HG03571 (cell line): ENCODE measurements at regions not wholly inside any gene's neighbourhood (a gene's known extent, or its start where the extent isn't known, plus 50 kb on each side); places are given as distances from the start of the nearest gene placed in this dataset.

Experiments
- ATAC-seq: cut with Tn5 transposase; IDR thresholded peaks from one replicate; pipeline ENCODE4 v1.9.1; 2021; ENCODE audit not compliant: unreplicated experiment

- ATAC-seq: no peak
Measured at GRCh38 chr7:41252957-41253356, 449.9 kb downstream of the INHBA start.

GRCh38 chr7:41252551-41252950, 450.3 kb downstream of the INHBA start:
- ATAC-seq: no peak

- no peak for ATAC-seq
Measured at GRCh38 chr7:41247143-41247865, 455.6 kb downstream of the INHBA start.

GRCh38 chr7:41245916-41246315, 457.0 kb downstream of the INHBA start:
- ATAC-seq: no peak

GRCh38 chr7:41244246-41244645, 458.6 kb downstream of the INHBA start:
- ATAC-seq: no peak

- ATAC-seq: no peak
Measured at GRCh38 chr7:41241641-41242040, 461.2 kb downstream of the INHBA start.

- no peak for ATAC-seq
Measured at GRCh38 chr7:41239596-41239995, 463.3 kb downstream of the INHBA start.

- no peak for ATAC-seq
Measured at GRCh38 chr7:41238851-41239331, 464.0 kb downstream of the INHBA start.

GRCh38 chr7:41237956-41238355, 464.9 kb downstream of the INHBA start:
- ATAC-seq: no peak

GRCh38 chr7:41232086-41232485, 470.8 kb downstream of the INHBA start:
- ATAC-seq: no peak

GRCh38 chr7:41224063-41224763, 478.7 kb downstream of the INHBA start:
- no peak for ATAC-seq

GRCh38 chr7:41222746-41223145, 480.1 kb downstream of the INHBA start:
- no peak for ATAC-seq

GRCh38 chr7:41220266-41220665, 482.6 kb downstream of the INHBA start:
- ATAC-seq: no peak

GRCh38 chr7:41219276-41219675, 483.6 kb downstream of the INHBA start:
- no peak for ATAC-seq

- no peak for ATAC-seq
Measured at GRCh38 chr7:41217306-41217705, 485.6 kb downstream of the INHBA start.

- ATAC-seq: no peak
Measured at GRCh38 chr7:41207141-41207540, 495.7 kb downstream of the INHBA start.

GRCh38 chr7:41206267-41206666, 496.6 kb downstream of the INHBA start:
- no peak for ATAC-seq

GRCh38 chr7:41205600-41205999, 497.3 kb downstream of the INHBA start:
- no peak for ATAC-seq

- ATAC-seq: no peak
Measured at GRCh38 chr7:41203542-41203941, 499.3 kb downstream of the INHBA start.

- ATAC-seq: no peak
Measured at GRCh38 chr7:41201021-41201420, 501.9 kb downstream of the INHBA start.

- no peak for ATAC-seq
Measured at GRCh38 chr7:41199136-41199535, 503.8 kb downstream of the INHBA start.

- no peak for ATAC-seq
Measured at GRCh38 chr7:41198502-41198901, 504.4 kb downstream of the INHBA start.
